ENCODE measurements at regions not wholly inside any gene's neighbourhood (a gene's known extent, or its start where the extent isn't known, plus 50 kb on each side); places are given as distances from the start of the nearest gene placed in this dataset.

- no peak for DNase-seq (ENCODE audit: low spot score)
Observed at GRCh38 chr12:11946161-11946560, 124.6 kb upstream of the BCL2L14 start.

DNA sequence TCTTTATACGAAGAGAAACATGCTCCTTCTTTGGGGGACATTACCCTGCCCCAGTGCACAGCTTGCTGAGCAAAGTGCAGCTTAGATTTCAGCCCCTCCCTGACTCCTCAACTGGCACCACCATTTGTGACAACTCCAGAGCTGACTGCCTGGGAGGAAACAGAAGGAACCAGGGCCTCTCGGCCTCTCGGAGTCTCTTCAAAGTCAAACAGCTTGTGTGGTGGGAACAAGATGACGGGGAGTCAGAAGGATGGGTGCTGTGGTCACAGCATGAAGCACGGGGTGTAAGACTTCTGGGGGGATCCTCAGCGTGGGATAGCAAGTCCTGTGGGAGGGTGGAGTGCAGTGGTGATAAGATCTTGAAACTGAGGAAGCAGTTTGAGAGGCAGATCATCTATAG lies 123.5 kb upstream of the BCL2L14 start:
- no peak for DNase-seq (ENCODE audit: low spot score)

DNA sequence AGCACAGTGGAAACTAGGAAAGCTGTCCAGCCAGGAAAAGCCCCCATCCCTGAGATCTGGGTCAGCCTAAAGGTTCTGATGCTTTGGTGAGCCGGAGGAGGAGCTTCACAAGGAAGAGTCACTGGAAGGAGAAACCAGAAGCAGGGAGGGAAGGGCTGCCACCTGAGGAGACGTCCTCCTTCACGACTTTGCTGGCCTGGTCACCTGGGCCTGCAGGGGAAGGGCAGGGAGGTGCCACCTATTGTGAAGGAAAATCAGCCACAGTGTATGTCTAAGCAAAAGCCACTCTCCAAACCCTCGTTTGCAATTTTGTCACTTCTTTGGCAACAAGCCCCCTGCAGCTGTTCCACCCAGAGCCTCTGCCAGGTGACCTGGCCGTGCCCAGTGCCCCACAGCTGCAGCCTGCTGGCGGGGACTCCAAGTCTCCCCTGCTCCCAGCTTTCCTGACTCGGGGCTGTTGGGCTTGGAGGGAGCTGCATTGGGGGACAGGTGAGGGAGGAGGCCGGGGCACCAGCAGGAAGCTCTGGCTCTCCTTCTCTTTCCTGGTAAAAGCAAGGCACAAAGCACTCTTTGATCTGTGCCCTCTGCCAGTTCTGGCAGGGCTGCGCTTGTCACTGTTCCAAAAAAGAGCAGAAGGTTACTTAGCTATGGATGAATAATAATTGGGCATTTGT lies 120.9 kb upstream of the BCL2L14 start:
- DNase-seq (ENCODE audit: low spot score): no peak

- DNase-seq (ENCODE audit: low spot score): no peak
Observed at GRCh38 chr12:11951209-11951608, 119.5 kb upstream of the BCL2L14 start.

DNA sequence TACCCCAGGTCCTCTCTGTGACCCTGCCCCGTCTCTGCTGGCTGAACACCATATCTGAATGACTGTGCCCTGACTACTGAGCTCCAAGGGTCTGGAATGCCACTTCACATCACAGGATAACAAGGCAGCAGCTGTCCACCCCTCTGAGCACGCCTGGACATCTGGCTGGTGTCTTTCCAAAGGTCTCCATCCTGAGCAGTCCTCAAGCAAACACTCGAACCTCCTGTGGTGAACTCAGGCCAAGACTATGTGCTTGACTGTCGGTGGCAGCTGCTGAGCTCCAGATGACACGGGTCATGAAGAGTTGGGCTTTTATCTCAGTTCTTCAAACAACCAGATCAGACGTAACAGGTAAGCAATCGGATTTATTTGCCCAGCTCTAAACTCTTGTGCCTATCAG lies 117.2 kb upstream of the BCL2L14 start:
- no peak for DNase-seq (ENCODE audit: low spot score)

- DNase-seq (ENCODE audit: low spot score): no peak
Observed at GRCh38 chr12:11954181-11954580, 116.6 kb upstream of the BCL2L14 start.

DNA sequence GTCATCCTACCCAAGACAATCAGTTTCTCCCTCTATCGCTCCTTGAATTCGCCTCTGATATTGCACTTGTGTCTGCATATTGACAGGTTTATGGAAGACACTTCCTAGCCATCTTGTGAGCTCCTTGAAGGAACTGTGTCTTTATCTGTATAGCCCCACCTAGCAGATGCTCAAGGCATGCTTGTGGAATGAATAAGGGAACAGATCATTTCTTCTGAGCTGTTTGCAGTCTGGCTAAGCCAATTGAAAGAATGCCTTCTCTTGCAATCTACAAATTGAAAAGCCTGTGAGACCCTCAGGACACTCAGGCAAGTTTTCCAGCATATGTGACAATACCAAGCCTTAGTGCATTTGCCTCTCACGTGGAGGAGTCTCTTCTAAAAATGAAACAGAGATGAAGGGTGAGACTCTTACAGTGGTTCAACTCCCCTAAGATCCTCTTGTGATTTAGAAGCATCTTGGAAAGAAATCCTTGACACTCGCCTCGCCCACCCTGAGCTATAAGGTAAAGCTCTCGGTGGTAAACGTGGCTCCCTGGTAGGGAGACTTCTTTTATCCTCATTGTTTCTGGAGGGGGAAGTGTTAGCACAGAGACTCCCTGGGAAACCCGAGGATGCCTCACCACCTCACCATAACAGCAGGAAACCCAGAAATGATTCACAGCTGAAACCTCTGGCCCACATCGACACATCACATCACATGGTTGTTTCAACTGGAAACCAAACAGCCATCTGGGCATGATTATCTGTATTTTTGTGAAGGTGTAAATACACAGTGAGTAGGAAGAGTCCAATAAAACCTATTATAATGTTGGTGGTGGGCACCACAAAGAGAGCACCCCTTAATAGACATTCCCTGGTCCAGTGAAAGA lies 112.3 kb upstream of the BCL2L14 start:
- DNase-seq (ENCODE audit: low spot score): no peak

DNA sequence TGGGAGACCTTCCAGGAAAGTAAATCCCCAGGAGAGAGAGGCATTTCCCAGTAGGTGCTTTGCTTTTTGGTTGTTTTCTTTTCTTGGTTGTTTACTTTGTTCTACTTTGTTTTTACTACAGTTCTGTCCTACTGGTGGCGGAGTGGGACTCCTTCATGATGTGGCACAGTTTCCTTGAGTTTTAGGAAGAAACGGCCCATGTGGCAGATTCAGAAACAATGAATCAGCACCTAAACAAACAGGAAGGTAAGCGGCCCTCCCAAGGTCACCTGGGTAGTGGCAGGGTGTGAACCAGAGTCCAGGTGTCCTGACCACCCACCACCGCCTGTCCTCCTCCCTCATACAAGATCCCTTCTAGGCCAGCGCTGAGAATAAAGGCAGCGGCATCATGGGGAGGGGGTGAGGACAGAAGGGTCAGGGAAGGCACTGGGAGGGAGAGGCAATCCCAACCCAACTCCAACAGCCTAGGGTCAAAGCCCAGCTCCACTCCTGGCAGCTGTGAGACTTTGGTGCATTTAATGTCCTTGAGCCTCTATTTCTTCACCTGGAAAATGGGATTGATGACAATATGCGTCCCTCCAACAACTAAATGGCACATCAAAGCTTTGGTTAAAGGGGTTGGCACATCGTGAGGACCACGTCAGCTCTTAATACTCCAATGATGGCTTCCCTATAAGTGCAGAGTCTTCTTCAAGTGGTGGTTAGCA lies 111.5 kb upstream of the BCL2L14 start:
- no peak for DNase-seq (ENCODE audit: low spot score)

DNA sequence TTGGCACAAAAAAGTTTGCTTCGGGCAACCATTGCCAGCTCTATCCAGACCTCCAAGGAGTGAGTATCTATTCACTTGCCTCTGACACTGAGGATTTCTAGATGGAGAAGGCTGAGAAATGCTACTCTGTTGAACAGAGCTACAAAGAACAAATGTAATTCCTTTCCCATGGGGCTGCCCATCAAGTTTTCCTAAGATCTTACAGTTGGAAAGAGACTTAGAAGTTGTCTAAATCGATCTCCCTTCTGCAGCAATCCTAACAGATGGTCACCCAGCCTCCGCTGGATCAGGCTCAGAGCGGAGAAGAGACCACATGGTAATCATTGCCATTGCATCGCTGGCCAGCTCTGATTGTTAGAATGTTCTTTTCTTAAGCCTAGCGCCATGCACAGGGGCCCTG lies 110.1 kb upstream of the BCL2L14 start:
- DNase-seq (ENCODE audit: low spot score): no peak

GRCh38 chr12:11961686-11962085 lies 109.1 kb upstream of the BCL2L14 start:
- DNase-seq (ENCODE audit: low spot score): no peak

- DNase-seq (ENCODE audit: low spot score): no peak
Observed at GRCh38 chr12:11962860-11963259, 107.9 kb upstream of the BCL2L14 start.

- DNase-seq (ENCODE audit: low spot score): no peak
Observed at GRCh38 chr12:11963841-11964471, 106.8 kb upstream of the BCL2L14 start.

GRCh38 chr12:11965258-11965910 lies 105.4 kb upstream of the BCL2L14 start:
- DNase-seq (ENCODE audit: low spot score): no peak

GRCh38 chr12:11967376-11968047 lies 103.2 kb upstream of the BCL2L14 start:
- no peak for DNase-seq (ENCODE audit: low spot score)

- DNase-seq (ENCODE audit: low spot score): no peak
Observed at GRCh38 chr12:11968048-11968383, 102.7 kb upstream of the BCL2L14 start.

GRCh38 chr12:11968516-11968915 lies 102.2 kb upstream of the BCL2L14 start:
- no peak for DNase-seq (ENCODE audit: low spot score)

DNA sequence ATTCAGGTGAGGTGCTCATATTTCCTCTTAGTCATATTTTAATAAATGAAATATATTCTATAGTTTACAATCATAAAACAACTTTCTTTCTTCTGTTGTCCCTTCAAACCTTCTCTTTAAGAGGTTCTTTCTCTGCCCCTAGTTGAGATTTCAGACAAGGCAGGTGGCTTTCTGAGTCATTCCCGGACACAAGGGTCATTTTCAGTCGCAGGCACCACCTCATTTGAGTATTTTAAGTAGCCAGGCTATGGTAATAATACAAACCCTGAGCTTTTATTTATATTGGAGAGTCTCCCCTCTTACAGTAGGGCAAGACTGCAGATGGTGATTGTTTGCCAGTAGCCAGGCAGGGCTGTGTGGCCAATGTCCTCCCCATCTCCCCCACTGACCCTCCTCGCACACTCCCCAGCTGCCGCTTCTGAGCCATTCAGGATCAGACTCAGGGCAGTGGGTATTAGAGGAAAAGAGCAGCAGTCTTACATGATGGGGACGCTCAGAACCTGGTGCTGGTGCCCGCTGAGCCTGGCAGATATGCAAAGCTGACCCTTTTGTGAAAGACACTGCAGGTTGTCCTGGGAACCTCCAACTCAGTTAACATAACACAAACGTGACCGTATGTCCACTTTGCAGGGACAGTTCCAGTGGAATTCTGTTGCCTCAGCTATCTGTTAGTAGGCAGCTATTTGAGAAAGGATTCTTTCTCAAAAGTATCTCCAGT lies 101.1 kb upstream of the BCL2L14 start:
- no peak for DNase-seq (ENCODE audit: low spot score)

DNA sequence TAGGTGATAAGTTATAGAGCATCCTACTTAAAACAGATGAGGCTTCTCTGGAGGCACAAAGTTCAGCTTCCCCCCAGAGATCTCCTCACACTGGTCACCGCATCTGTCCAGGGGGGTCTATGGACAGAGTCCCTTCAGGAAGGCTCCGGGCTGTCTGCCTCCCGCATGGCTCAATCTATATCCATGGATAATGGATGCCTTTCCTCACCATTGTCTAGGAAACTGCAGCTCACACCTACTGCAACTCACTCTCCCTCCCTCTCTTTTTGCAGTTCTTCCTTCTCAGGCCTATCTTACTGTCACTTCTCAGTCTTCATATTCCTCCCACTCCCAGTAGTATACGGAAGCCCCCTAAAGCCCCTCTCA lies 100.6 kb upstream of the BCL2L14 start:
- no peak for DNase-seq (ENCODE audit: low spot score)

GRCh38 chr12:11973396-11973795 lies 97.3 kb upstream of the BCL2L14 start:
- no peak for DNase-seq (ENCODE audit: low spot score)

- DNase-seq (ENCODE audit: low spot score): no peak
Observed at GRCh38 chr12:11976005-11976404, 94.7 kb upstream of the BCL2L14 start.

Measured in ecto neural progenitor cell (in vitro differentiated cells).